GM15510 (cell line): ENCODE measurements at regions not wholly inside any gene's neighbourhood (a gene's known extent, or its start where the extent isn't known, plus 50 kb on each side); places are given as distances from the start of the nearest gene placed in this dataset.

Experiments used
- POLR2A ChIP-seq: IDR thresholded peaks from 3 replicates; pipeline ENCODE4 v1.6.1; 2011; ENCODE audit warnings: borderline replicate concordance; ENCODE audit not compliant: insufficient read length; ENCODE audit errors: extremely low read depth

DNA sequence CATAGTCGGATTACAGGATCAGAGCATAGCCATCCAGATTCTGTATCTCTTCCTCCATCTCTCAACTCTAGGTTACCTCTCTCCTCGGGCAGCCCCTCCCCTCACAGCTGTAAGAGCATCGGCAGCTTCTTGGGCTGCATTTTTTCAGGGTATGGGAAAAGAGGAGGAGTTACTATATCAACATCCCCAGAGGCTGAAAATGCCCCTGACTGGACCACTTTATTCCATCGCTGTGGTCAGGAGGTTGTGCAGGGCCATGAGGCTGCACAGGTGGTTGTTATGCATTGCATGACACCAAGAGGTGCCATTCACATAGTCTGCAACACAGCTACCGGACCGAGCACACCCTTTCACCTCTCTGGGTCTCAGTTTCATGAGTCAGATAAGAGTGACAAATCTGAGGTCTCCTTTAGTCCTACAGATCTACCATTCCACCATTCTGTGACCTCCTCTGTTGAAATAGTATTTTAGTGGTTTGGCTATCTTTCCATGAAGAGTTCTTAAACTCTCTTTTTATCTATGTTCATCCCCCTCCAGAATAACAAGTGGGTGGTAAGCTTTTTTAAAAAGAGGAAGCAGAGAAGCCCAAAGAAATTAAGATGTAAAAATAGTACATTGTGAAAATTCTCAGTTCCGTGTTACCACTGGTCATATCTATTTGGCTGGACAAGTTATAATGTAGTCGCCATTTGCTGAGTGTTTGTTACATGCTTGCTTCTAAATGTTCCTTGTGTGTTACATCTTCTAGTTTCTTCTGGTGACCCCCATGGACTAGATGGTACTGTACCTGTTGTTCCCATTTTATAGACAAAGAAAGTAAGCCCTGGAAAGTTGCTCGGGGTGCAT, 56.6 kb upstream of the SLC1A4 start:
- peak; percentile 52 for TF ChIP-seq POLR2A

DNA sequence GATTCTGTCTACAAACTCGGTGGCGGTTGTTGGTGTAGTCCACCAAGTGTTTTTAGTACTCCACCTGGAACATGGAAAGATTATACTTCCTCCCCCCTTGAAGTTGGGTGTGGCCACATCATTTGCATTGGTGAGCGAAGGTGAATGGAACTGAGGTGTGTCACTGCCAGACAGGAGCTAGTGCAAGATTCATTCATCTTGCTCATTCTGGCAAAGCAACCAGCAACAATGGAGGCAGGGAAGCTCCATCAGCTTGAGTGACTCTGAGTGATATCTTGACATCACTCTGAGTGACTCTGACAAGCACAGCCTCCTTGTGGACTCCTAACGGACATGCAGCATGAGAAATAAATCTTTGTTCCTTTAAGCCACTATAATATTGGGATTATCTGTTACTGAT, 54.7 kb upstream of the SLC1A4 start:
- TF ChIP-seq POLR2A, result no peak

DNA sequence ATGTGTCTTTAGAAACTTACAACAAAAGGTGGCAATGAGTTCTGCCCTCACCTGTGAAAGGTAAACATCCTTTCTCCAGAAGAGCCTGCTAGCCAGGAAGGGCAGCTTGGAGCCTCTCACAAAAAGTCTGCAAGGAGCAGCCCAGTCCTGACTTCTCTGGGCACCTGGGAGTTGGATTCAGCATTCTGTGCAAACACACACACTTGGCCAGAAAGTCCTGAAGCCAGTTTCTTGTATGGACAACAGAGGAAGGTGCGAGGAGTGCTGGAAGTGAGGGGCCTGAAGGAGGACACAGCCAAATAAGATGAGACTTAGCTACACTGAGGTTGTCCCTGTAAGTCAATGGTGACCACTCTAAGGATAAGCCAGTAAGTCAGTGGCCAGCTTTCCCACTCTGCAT, 52.4 kb upstream of the SLC1A4 start:
- TF ChIP-seq POLR2A, result no peak

DNA sequence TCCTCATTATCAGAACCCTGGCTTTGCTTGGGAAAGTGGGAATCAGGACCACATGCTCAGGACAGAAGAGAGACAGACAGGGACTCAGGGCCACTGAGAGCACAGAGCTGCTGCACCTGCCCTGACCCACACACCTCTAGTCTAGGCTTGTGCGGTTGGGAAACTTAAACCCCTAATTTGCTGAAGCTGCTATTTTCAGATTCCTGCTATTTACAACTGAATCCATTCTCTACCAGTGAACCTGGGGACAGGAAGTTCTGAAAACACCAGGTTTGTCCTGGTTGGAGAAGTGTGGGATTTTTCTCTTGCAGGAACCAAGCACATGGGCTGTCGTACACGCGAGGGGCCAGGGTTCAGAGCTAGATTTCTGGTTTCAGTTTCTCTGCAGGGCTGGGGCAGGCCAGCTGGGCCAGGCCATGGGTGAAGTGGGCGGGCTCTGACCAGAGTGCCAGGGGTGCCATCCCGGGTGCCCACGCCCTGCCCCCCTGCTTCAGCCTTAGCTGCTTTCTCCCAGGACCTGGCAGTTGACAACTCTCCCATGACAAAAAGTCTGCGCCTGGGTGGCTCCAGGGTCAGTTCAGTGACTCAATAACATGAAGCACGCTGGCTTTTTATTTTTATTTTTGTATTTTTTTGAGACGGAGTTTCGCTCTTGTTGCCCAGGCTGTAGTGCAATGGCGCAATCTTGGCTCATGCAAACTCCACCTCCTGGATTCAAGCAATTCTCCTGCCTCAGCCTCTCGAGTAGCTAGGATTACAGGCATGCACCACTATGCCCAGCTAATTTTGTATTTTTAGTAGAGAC, 51.3 kb upstream of the SLC1A4 start:
- TF ChIP-seq POLR2A, result peak; percentile 30

DNA sequence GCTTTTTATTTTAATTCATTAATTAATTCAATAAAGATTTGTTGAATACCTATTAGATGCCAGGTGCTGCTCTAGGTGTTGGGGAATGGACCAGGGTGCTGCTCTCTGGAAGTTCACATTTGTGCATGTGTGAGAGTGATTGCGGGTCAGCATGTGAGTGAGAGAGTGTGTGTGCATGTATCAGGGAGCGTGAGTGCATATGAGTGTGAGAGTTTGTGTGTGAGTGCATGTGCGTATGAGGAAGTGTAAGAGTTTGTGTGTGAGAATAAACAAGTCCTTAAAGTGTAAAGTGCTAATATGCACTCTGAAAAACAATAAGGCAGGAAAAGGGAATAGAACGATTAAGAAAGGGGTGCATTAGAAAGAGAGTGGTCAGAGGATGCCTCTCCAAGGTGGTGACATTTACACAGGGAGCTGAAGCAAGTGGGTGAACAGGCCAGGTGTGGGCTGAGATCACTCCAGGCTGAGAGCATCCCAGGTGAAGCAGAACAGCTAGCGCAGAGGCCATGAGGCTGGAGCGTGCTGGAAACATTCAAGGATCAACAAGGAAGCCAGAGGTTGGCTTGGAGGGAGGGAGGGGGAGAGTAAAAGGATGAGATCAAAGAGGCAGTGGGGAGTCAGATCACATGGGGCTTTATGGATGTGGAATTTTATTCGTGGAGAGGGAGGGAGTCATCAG, 50.5 kb upstream of the SLC1A4 start:
- TF ChIP-seq POLR2A, result peak; percentile 9

DNA sequence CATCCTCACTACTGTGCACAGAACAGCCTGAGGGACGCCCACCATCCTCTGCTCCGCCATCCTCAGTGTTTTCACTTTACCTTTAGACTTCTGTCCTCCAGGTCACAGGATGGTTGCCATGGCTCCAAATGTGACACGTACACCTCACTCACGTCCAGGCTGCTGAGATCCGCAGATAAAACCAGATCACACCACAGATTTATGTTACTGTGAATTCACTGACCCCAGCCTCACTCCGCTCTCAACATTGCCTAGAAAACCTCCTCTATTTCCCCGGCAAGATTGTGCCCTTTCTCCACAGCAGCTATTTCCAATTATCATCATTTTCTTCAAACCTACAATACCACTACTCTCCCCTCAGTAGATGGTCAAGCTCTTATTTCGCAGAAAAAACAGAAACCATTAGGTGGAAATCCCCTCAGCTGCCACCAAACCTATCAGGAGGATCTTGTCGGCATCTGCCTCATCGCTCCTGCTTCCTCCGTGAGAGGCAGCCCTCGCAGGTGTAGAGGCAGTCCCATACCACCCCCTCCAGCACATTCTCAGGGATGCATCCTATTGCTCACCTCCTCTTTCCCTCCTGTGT, 49.8 kb upstream of the SLC1A4 start:
- no peak for TF ChIP-seq POLR2A
